Natural killer cell (primary cell): ENCODE measurements at regions not wholly inside any gene's neighbourhood (a gene's known extent, or its start where the extent isn't known, plus 50 kb on each side); places are given as distances from the start of the nearest gene placed in this dataset.
A peak's percentile ranks its signal among the peaks of the same experiment; 100 is the strongest.

Experiments
- ATAC-seq, 3 donors: fragments of 150-1000 bp in 2 of 3; fragments of 200-7000 bp in 1 of 3; cut with Tn5 transposase; 1 replicate in 1 of 3; 2 replicates in 2 of 3; pipeline ENCODE4 v1.10.0; 2021; ENCODE audit warnings: mild to moderate bottlenecking in 2 of 3, moderate library complexity in 2 of 3
- DNase-seq, 2 donors: peaks; one replicate each; pipeline versions ENCODE4 v3.0.0 to v3.0.0-alpha.2; 2013 to 2021; ENCODE audit warnings: mixed read lengths in 1 of 2
- H3K27ac ChIP-seq: one replicate; pipeline ENCODE4 v1.5.1; 2013; ENCODE audit warnings: mild to moderate bottlenecking, low read length
- H3K27me3 ChIP-seq: one replicate; pipeline ENCODE4 v1.6.1; 2013; ENCODE audit warnings: low read length; ENCODE audit not compliant: control insufficient read depth, insufficient read depth
- H3K36me3 ChIP-seq: one replicate; pipeline ENCODE4 v1.6.1; 2013; ENCODE audit warnings: low read length; ENCODE audit not compliant: control insufficient read depth, insufficient read depth
- H3K4me1 ChIP-seq: one replicate; pipeline ENCODE4 v1.6.1; 2013; ENCODE audit warnings: low read length; ENCODE audit not compliant: control insufficient read depth, insufficient read depth
- H3K4me3 ChIP-seq: one replicate; pipeline ENCODE4 v1.5.1; 2013; ENCODE audit warnings: low read length
- H3K9me3 ChIP-seq: one replicate; pipeline ENCODE4 v1.6.1; 2013; ENCODE audit warnings: low read length; ENCODE audit not compliant: control insufficient read depth, insufficient read depth
- H3K27ac Mint-ChIP-seq, 2 donors: one replicate each; pipeline ENCODE4 v1.8.0; 2022; ENCODE audit warnings: mild to moderate bottlenecking in 2 of 2, mixed read lengths in 2 of 2, moderate library complexity in 1 of 2
- H3K27me3 Mint-ChIP-seq, 2 donors: one replicate each; pipeline ENCODE4 v1.8.0; 2022; ENCODE audit warnings: low read depth in 2 of 2, mixed read lengths in 2 of 2
- H3K36me3 Mint-ChIP-seq: one replicate; pipeline ENCODE4 v1.8.0; 2022; ENCODE audit warnings: mixed read lengths
- H3K4me1 Mint-ChIP-seq, 2 donors: one replicate each; pipeline ENCODE4 v1.8.0; 2022; ENCODE audit warnings: mixed read lengths in 2 of 2
- H3K4me3 Mint-ChIP-seq: one replicate; pipeline ENCODE4 v1.8.0; 2022; ENCODE audit warnings: mild to moderate bottlenecking, moderate library complexity, mixed read lengths
- H3K9me3 Mint-ChIP-seq, 2 donors: one replicate each; pipeline ENCODE4 v1.8.0; 2022; ENCODE audit warnings: mixed read lengths in 2 of 2
- WGBS: methylation state at CpG from one replicate; pipeline ENCODE4 v1.1.7; 2013; ENCODE audit warnings: missing lambda C conversion rate; ENCODE audit not compliant: insufficient coverage; 5-methylcytosine and 5-hydroxymethylcytosine counted together
- intact Hi-C: fragments of 100-400 bp; cut with micrococcal nuclease; formaldehyde crosslinking; loops from one replicate; pipeline ENCODE4 v1.14.2; 2022
- TF ChIP-seq, protein P1 (sequence below): fragments of 200-600 bp; IDR thresholded peaks from one replicate; pipeline ENCODE4 v1.8.0; 2022; ENCODE audit warnings: antibody characterized with exemption

DNA sequence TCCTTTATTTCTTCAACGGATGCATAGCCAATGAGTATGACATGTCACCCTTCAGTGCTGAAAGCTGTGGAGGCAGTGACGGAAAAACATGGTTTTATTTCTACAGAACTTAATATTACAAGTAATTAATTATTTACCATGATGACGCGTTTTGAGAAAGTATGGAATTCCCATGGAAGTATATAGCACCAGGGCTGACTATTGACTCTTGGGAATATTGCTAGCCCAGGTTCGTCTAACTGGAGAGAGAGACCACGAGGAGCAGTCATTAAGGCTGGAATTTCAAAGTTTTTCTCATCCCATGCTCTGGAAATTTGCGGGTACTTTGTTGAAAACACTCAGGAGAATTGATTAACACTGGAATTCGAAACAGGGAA, 155.2 kb upstream of the PRSS16 start:
- WGBS = 59% methylated on average over 6 of the region's 8 CpGs
- Mint-ChIP-seq H3K4me1 (peaks cover 8 to 17% of the 10 kb centered on the region in 2 donors), H3K4me3 (no peak overlapping the region), H3K27me3 (peaks cover 68 to 77% of the 10 kb centered on the region in 2 donors), H3K9me3 (no peaks in the 10 kb centered on the region), H3K36me3 (peaks cover 3% of the 10 kb centered on the region), H3K27ac (no peak overlapping the region)
- Histone ChIP-seq H3K9me3 (no peaks in the 10 kb centered on the region), H3K4me1 (peaks cover 8% of the 10 kb centered on the region), H3K36me3 (no peaks in the 10 kb centered on the region), H3K27ac (no peak overlapping the region), H3K27me3 (peaks cover 40% of the 10 kb centered on the region), H3K4me3 (no peak overlapping the region)
- TF ChIP-seq, protein P1, sequence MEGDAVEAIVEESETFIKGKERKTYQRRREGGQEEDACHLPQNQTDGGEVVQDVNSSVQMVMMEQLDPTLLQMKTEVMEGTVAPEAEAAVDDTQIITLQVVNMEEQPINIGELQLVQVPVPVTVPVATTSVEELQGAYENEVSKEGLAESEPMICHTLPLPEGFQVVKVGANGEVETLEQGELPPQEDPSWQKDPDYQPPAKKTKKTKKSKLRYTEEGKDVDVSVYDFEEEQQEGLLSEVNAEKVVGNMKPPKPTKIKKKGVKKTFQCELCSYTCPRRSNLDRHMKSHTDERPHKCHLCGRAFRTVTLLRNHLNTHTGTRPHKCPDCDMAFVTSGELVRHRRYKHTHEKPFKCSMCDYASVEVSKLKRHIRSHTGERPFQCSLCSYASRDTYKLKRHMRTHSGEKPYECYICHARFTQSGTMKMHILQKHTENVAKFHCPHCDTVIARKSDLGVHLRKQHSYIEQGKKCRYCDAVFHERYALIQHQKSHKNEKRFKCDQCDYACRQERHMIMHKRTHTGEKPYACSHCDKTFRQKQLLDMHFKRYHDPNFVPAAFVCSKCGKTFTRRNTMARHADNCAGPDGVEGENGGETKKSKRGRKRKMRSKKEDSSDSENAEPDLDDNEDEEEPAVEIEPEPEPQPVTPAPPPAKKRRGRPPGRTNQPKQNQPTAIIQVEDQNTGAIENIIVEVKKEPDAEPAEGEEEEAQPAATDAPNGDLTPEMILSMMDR = no peak
- ATAC-seq = no peak
- intact Hi-C loops = no loop called here
- DNase-seq = no peak

DNA sequence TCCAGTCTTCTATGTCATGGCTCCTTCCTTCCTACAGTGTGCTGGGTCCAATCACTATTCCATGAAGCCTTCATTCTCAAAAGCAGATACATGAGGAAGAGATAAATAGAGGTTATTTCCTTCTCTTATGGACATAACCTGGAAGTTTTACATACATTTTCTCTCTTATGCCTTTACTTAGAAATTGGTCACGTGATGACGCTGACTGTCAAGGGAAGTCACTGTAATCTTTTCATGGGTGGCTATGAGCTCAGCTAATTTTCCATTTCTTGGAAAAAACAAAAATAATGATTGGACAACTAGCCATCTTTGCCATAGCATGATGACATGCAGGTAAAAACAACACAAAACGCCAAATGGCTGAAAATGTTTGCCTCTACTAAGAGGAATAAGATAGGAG, 151.6 kb upstream of the PRSS16 start:
- Histone ChIP-seq H3K4me3 (no peak overlapping the region), H3K27me3 (peaks cover 35% of the 10 kb centered on the region), H3K9me3 (no peaks in the 10 kb centered on the region), H3K36me3 (no peaks in the 10 kb centered on the region), H3K4me1 (peaks cover 8% of the 10 kb centered on the region), H3K27ac (no peak overlapping the region)
- Mint-ChIP-seq H3K27ac (no peak overlapping the region), H3K9me3 (peaks cover 0 to 2% of the 10 kb centered on the region in 2 donors), H3K27me3 (peaks cover 64 to 79% of the 10 kb centered on the region in 2 donors), H3K4me1 (peaks cover 11 to 21% of the 10 kb centered on the region in 2 donors), H3K36me3 (peaks cover 8% of the 10 kb centered on the region), H3K4me3 (no peak overlapping the region)
- intact Hi-C loops = no loop called here
- WGBS = 92% methylated on average over 3 of the region's 3 CpGs
- TF ChIP-seq, protein P1 = no peak
- DNase-seq (no peak), ATAC-seq (no peak)

DNA sequence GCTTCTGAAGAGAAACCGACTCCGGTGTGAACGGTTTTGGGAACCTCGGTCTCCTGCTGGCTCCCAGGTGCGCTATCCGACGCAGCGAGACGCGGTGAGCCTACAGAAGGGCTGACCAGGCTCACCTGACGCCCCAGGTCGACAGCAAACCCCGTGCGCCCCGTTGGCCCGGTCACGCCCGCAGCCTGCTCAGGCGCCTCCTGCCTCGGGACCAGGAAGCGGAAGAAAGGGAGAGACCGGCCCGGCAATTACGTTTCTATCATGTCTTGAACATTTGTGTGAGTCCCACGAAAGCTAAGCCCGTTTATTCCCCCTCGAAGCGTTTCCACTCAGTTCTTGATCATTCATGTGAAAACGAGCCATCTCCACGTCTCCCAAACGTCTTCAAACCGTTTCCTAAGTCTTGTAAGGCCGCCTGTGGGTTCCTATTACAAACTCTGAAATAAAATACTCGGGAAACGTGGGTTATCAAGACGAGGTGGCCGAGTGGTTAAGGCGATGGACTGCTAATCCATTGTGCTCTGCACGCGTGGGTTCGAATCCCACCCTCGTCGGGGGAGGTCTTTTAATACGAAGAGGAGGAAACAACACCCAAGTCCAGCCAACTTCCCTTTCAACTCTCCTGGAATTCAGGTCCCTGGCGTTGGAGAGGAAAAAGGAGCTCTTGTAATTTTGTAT, 150.5 kb upstream of the PRSS16 start:
- peak overlapping the region; percentile 76 for H3K4me3 Mint-ChIP-seq
- ATAC-seq (peak in 1 of 3 donors; percentile 41), DNase-seq (peak in 1 of 2 donors; percentile 32)
- 2% methylated on average over 44 of the region's 45 CpGs for WGBS
- H3K9me3 Mint-ChIP-seq = peaks cover 0 to 2% of the 10 kb centered on the region in 2 donors
- Histone ChIP-seq H3K9me3 (no peaks in the 10 kb centered on the region), H3K36me3 (no peaks in the 10 kb centered on the region), H3K4me1 (peaks cover 8% of the 10 kb centered on the region), H3K4me3 (peak overlapping the region; percentile 4), H3K27ac (no peak overlapping the region), H3K27me3 (peaks cover 30% of the 10 kb centered on the region)
- H3K27ac Mint-ChIP-seq = no peak overlapping the region
- peaks cover 60 to 75% of the 10 kb centered on the region in 2 donors for H3K27me3 Mint-ChIP-seq
- intact Hi-C loops = no loop called here
- H3K4me1 Mint-ChIP-seq = peaks cover 11 to 17% of the 10 kb centered on the region in 2 donors
- TF ChIP-seq, protein P1 = no peak
- peaks cover 8% of the 10 kb centered on the region for H3K36me3 Mint-ChIP-seq

DNA sequence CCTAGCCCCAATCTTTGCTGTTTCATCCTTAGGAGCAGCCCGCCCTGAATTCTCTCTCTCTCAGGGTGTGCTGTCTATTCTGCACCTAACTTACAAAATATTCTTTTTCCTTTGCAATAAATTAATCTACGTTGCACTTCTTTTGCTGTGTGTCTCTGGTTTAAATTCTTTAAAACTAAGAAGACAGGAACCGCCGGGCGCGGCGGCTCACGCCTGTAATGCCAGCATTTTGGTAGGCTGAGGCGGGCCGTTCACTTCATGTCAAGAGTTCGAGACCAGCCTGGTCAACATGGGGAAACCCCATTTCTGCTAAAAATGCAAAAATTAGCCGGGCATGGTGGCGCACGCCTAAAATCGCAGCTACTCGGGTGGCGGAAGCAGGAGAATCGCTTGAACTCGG, 148.5 kb upstream of the PRSS16 start:
- Histone ChIP-seq H3K27me3 (peaks cover 18% of the 10 kb centered on the region), H3K4me1 (peaks cover 8% of the 10 kb centered on the region), H3K27ac (no peak overlapping the region), H3K9me3 (no peaks in the 10 kb centered on the region), H3K4me3 (no peak overlapping the region), H3K36me3 (no peaks in the 10 kb centered on the region)
- H3K4me1 Mint-ChIP-seq = peaks cover 11 to 16% of the 10 kb centered on the region in 2 donors
- 96% methylated on average over 19 of the region's 19 CpGs for WGBS
- peaks cover 48 to 75% of the 10 kb centered on the region in 2 donors for H3K27me3 Mint-ChIP-seq
- H3K4me3 Mint-ChIP-seq = no peak overlapping the region
- no peak overlapping the region for H3K27ac Mint-ChIP-seq
- DNase-seq (no peak), ATAC-seq (no peak)
- TF ChIP-seq, protein P1 = no peak
- peaks cover 0 to 2% of the 10 kb centered on the region in 2 donors for H3K9me3 Mint-ChIP-seq
- peaks cover 8% of the 10 kb centered on the region for H3K36me3 Mint-ChIP-seq
- intact Hi-C loops = no loop called here
